K562 (cell line): ENCODE measurements at regions not wholly inside any gene's neighbourhood (a gene's known extent, or its start where the extent isn't known, plus 50 kb on each side); places are given as distances from the start of the nearest gene placed in this dataset.

Source experiments
- FIP1L1 ChIP-seq: fragments of 200-400 bp; formaldehyde crosslinking; IDR thresholded peaks from 2 replicates; pipeline ENCODE4 v1.6.1; 2018; ENCODE audit warnings: mild to moderate bottlenecking, low read depth, low read length; ENCODE audit not compliant: poor library complexity, severe bottlenecking
- SMC3 ChIP-seq: conservative IDR thresholded peaks from 2 replicates; pipeline ENCODE4 v1.6.1; 2011; ENCODE audit warnings: low read depth, low read length, improper control_type of control experiment; ENCODE audit not compliant: insufficient read depth
- TAF15 ChIP-seq: fragments of 200-400 bp; formaldehyde crosslinking; IDR thresholded peaks from 2 replicates; pipeline ENCODE4 v1.6.1; 2017; ENCODE audit warnings: mild to moderate bottlenecking, low read depth, low read length, moderate library complexity
- ZNF561 ChIP-seq: fragments of 450-650 bp; formaldehyde crosslinking; conservative IDR thresholded peaks from 2 replicates; pipeline ENCODE4 v1.4.0; 2020; ENCODE audit warnings: mild to moderate bottlenecking, moderate library complexity

DNA sequence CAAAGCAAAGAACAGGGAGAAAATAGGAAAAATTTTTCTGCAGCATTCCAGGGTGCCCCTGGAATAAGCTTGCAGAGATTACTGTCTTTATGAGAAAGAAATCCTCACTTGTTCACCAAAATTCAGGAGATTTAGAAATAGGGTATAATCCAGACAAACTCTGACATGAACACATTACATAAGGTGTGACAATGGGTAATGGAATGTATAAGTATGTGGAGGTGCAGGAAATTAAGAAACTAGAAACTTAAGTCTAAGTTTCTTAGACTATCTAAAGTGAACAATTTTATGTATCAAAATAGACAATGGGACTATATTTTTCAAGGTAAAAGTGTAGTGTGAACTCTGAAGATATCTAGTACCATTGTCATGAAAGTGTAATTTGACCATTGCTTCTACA, 140.0 kb upstream of the KITLG start:
- TF ChIP-seq TAF15 (no peak), ZNF561 (CRISPR knock-in tag) (no peak), FIP1L1 (no peak), SMC3 (no peak)
